Left ventricle myocardium inferior (tissue), 1 donor: ENCODE measurements at regions not wholly inside any gene's neighbourhood (a gene's known extent, or its start where the extent isn't known, plus 50 kb on each side); places are given as distances from the start of the nearest gene placed in this dataset.

Source experiments
- DNase-seq: peaks from one replicate; pipeline ENCODE4 v3.0.0-alpha.2; 2020
- H3K27ac ChIP-seq: fragments of 200-600 bp; replicated peaks from 2 replicates; pipeline ENCODE4 v1.8.0; 2021
- H3K27me3 ChIP-seq: fragments of 200-600 bp; 2 replicates; pipeline ENCODE4 v1.8.0; 2021; ENCODE audit warnings: low read depth
- H3K36me3 ChIP-seq: fragments of 200-600 bp; 2 replicates; pipeline ENCODE4 v1.8.0; 2021
- H3K4me1 ChIP-seq: fragments of 200-600 bp; 2 replicates; pipeline ENCODE4 v1.8.0; 2021
- H3K4me3 ChIP-seq: fragments of 200-600 bp; 2 replicates; pipeline ENCODE4 v1.8.0; 2021; ENCODE audit warnings: mild to moderate bottlenecking, moderate library complexity
- H3K9me3 ChIP-seq: fragments of 200-600 bp; replicated peaks from 2 replicates; pipeline ENCODE4 v1.8.0; 2021
- CTCF ChIP-seq: fragments of 200-600 bp; IDR thresholded peaks from 2 replicates; pipeline ENCODE4 v1.8.0; 2021; ENCODE audit warnings: antibody characterized with exemption, mild to moderate bottlenecking, borderline replicate concordance
- intact Hi-C: fragments of 100-400 bp; cut with micrococcal nuclease; formaldehyde crosslinking; loops from one replicate; pipeline ENCODE4 v1.11.0; 2022
- donor health status: DM: no; HTN: yes; CAD: no; lungs with severe emphysema.

- peaks cover 74% of the 10 kb centered on the region for H3K27me3 ChIP-seq
- H3K36me3 ChIP-seq, result no peaks in the 10 kb centered on the region
- intact Hi-C loops, result no loop called here
- no peak for DNase-seq
- TF ChIP-seq CTCF, result no peak
- no peak overlapping the region for H3K4me3 ChIP-seq
- H3K9me3 ChIP-seq, result peaks cover 18% of the 10 kb centered on the region
- no peaks in the 10 kb centered on the region for H3K4me1 ChIP-seq
- no peak overlapping the region for H3K27ac ChIP-seq
Measured at GRCh38 chr14:104486222-104486923, 93.2 kb upstream of the C14orf180 start.

GRCh38 chr14:104494483-104494882 is 85.1 kb upstream of the C14orf180 start:
- H3K4me3 ChIP-seq, result no peak overlapping the region
- H3K36me3 ChIP-seq, result no peaks in the 10 kb centered on the region
- DNase-seq, result no peak
- H3K27ac ChIP-seq, result no peak overlapping the region
- peaks cover 11% of the 10 kb centered on the region for H3K27me3 ChIP-seq
- peaks cover 20% of the 10 kb centered on the region for H3K9me3 ChIP-seq
- no peak for TF ChIP-seq CTCF
- no peaks in the 10 kb centered on the region for H3K4me1 ChIP-seq
- intact Hi-C loops, result no loop called here

GRCh38 chr14:104496095-104496494 is 83.5 kb upstream of the C14orf180 start:
- H3K9me3 ChIP-seq, result peaks cover 22% of the 10 kb centered on the region

GRCh38 chr14:104499784-104500760 is 79.5 kb upstream of the C14orf180 start:
- H3K4me3 ChIP-seq, result no peak overlapping the region
- intact Hi-C loops, result no loop called here
- H3K9me3 ChIP-seq, result peaks cover 41% of the 10 kb centered on the region
- no peak for DNase-seq
- H3K4me1 ChIP-seq, result no peaks in the 10 kb centered on the region
- no peaks in the 10 kb centered on the region for H3K27me3 ChIP-seq
- no peak for TF ChIP-seq CTCF
- H3K27ac ChIP-seq, result no peak overlapping the region
- H3K36me3 ChIP-seq, result no peaks in the 10 kb centered on the region

More at GRCh38 chr14:104496095-104496494, 83.5 kb upstream of the C14orf180 start:
- TF ChIP-seq CTCF, result no peak
- Histone ChIP-seq H3K27ac (no peak overlapping the region), H3K36me3 (no peaks in the 10 kb centered on the region), H3K4me3 (no peak overlapping the region), H3K27me3 (peaks cover under 1% of the 10 kb centered on the region), H3K4me1 (no peaks in the 10 kb centered on the region)
- no peak for DNase-seq
- intact Hi-C loops, result no loop called here

- H3K27ac ChIP-seq, result no peak overlapping the region
- DNase-seq, result no peak
- no peak overlapping the region for H3K4me3 ChIP-seq
- TF ChIP-seq CTCF, result no peak
- peaks cover 16% of the 10 kb centered on the region for H3K27me3 ChIP-seq
- intact Hi-C loops, result no loop called here
- peaks cover 27% of the 10 kb centered on the region for H3K9me3 ChIP-seq
- H3K4me1 ChIP-seq, result no peaks in the 10 kb centered on the region
- H3K36me3 ChIP-seq, result no peaks in the 10 kb centered on the region
Measured at GRCh38 chr14:104502060-104502459, 77.5 kb upstream of the C14orf180 start.
